ENCODE measurements at regions not wholly inside any gene's neighbourhood (a gene's known extent, or its start where the extent isn't known, plus 50 kb on each side); places are given as distances from the start of the nearest gene placed in this dataset.

DNA sequence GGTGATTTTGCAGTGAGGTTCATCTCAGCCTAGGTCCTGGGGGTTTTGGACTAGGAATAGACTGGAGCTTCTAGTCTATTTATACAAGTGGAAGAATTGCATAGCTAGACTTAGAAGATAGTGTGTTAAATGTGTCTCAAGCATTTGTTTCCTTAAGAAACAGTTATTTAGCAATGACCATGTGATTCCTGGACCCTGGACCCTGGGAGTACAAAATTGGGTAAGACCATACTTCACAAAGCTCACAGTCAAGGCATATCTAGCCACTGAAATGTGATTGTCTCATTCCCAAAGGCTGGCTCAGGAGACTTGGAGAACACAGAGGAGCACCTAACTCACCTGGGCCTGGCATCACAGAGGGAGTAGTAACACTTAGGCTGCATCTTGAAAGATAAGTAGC lies 754.5 kb downstream of the SATB2 start:
- TF ChIP-seq, protein P1, sequence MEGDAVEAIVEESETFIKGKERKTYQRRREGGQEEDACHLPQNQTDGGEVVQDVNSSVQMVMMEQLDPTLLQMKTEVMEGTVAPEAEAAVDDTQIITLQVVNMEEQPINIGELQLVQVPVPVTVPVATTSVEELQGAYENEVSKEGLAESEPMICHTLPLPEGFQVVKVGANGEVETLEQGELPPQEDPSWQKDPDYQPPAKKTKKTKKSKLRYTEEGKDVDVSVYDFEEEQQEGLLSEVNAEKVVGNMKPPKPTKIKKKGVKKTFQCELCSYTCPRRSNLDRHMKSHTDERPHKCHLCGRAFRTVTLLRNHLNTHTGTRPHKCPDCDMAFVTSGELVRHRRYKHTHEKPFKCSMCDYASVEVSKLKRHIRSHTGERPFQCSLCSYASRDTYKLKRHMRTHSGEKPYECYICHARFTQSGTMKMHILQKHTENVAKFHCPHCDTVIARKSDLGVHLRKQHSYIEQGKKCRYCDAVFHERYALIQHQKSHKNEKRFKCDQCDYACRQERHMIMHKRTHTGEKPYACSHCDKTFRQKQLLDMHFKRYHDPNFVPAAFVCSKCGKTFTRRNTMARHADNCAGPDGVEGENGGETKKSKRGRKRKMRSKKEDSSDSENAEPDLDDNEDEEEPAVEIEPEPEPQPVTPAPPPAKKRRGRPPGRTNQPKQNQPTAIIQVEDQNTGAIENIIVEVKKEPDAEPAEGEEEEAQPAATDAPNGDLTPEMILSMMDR (optimal IDR thresholded peaks at IDR 0.05 in 1 of 3, IDR thresholded peaks at IDR 0.05 in 1 of 3, conservative IDR thresholded peaks at IDR 0.05 in 1 of 3; ENCODE audit: extremely low read depth in 1 of 3, insufficient read depth in 2 of 3, low read length in 3 of 3) = no peak
- TF ChIP-seq EZH2 (IDR thresholded peaks at IDR 0.05; ENCODE audit: low read length) = no peak

Measured in keratinocyte (primary cell).